ENCODE measurements at regions not wholly inside any gene's neighbourhood (a gene's known extent, or its start where the extent isn't known, plus 50 kb on each side); places are given as distances from the start of the nearest gene placed in this dataset.
"Not testable (repeated sequence)": the region's sequence is repeated elsewhere in the genome, so short reads cannot be mapped to it uniquely, and the experiment has no call there.

DNA sequence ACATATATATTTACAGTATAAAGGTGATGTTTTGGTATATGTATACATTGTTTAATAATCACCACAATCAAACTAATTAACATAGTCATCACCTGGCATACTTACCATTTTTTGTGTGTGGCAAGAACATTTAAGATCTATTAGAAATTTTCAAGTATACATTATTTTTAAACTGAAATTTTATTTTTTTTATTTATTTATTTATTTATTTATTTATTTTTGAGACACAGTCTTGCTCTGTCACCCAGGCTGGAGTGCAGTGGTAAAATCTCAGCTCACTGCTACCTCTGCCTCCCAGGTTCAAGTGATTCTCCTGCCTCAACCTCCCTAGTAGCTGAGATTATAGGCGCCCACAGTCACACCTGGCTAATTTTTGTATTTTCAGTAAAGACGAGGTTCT, 210.5 kb downstream of the ICOS start:
- TF ChIP-seq, protein P1, sequence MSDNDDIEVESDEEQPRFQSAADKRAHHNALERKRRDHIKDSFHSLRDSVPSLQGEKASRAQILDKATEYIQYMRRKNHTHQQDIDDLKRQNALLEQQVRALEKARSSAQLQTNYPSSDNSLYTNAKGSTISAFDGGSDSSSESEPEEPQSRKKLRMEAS (IDR thresholded peaks at IDR 0.05), result not testable (repeated sequence)
- TF ChIP-seq CEBPB (IDR thresholded peaks at IDR 0.05; ENCODE audit: low read depth); EZH2phosphoT487 (IDR thresholded peaks at IDR 0.05; ENCODE audit: borderline replicate concordance); POLR2AphosphoS5 (IDR thresholded peaks at IDR 0.05; ENCODE audit: low read depth, low read length): not testable (repeated sequence)
- TF ChIP-seq, protein P2, sequence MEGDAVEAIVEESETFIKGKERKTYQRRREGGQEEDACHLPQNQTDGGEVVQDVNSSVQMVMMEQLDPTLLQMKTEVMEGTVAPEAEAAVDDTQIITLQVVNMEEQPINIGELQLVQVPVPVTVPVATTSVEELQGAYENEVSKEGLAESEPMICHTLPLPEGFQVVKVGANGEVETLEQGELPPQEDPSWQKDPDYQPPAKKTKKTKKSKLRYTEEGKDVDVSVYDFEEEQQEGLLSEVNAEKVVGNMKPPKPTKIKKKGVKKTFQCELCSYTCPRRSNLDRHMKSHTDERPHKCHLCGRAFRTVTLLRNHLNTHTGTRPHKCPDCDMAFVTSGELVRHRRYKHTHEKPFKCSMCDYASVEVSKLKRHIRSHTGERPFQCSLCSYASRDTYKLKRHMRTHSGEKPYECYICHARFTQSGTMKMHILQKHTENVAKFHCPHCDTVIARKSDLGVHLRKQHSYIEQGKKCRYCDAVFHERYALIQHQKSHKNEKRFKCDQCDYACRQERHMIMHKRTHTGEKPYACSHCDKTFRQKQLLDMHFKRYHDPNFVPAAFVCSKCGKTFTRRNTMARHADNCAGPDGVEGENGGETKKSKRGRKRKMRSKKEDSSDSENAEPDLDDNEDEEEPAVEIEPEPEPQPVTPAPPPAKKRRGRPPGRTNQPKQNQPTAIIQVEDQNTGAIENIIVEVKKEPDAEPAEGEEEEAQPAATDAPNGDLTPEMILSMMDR (IDR thresholded peaks at IDR 0.05 in 2 of 3, conservative IDR thresholded peaks at IDR 0.05 in 1 of 3; ENCODE audit: borderline replicate concordance in 1 of 3, insufficient read depth in 1 of 3, low read depth in 2 of 3, low read length in 2 of 3), result not testable (repeated sequence)
